HS-27A (cell line): ENCODE measurements at regions not wholly inside any gene's neighbourhood (a gene's known extent, or its start where the extent isn't known, plus 50 kb on each side); places are given as distances from the start of the nearest gene placed in this dataset.

Experiments used
- DNase-seq: peaks from one replicate; pipeline ENCODE4 v3.0.0-alpha.2; 2012; ENCODE audit warnings: low read depth, missing footprints

DNA sequence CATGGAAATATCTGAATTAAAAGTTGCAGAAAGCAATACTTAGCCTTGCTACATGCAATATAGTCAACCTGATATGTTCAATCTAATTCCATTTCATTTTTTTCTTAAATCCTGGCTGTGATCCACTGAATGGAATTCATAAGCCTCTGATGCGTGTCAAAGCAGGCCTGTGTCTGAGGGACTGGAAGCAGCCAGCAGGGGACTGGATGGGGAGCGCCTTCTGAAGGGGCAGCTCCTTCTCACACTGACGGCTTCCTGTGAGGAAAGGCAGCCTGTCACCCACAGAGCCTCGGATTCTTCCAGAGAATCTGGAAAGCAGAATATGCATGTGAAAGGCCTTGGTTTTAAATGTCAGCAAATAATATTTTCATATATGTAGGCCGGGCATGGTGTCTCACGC is 73.5 kb downstream of the KCNF1 start:
- no peak for DNase-seq

DNA sequence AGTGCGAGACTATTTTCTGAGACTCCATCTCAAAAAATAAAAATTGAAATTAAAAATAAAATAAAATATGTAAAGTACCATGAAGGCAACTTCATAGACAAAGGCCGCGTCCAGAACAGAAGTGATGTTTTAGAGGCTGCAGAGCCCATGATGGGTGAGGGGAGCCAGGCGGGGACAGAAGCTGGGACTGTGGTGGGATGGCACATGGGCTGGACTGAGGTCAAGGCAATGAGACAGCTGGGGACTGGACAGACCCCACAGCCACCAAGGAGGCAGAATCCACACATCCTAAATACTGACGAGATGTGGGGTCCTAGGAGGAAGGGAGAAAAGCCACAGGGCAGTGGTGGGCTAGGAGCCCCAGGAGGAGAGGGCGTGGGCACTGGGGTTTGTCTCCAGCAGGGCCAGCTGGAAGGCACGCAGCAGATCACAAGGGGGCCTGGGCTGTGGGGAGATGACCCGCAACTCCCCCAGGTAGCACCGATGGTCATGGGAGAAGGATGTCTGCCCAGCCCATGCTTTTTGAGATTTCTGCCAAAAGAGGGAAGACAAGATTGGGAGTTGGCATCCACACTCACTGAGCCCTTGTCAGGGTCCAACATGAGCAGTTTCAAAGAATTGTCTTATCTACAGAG is 74.3 kb downstream of the KCNF1 start:
- DNase-seq = no peak

DNA sequence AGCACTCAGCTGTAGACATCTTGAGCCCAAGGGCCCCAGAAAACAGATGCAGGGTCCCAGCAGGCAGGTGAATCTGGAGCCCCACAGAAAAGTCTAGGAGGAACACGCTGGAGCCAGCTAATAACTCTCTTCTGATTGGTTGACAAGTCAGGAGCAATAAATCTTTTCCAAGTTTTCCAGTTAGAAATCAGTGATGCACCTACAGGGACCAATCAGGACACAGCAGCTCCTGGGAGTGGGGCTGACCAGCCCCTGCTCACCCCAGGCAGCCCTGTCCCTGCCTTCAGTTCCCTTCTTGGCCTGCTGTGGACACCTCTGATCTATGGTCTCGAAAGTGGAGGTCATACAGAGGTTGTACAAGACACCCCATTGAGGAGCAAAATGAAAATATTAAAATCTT is 75.7 kb downstream of the KCNF1 start:
- no peak for DNase-seq

DNA sequence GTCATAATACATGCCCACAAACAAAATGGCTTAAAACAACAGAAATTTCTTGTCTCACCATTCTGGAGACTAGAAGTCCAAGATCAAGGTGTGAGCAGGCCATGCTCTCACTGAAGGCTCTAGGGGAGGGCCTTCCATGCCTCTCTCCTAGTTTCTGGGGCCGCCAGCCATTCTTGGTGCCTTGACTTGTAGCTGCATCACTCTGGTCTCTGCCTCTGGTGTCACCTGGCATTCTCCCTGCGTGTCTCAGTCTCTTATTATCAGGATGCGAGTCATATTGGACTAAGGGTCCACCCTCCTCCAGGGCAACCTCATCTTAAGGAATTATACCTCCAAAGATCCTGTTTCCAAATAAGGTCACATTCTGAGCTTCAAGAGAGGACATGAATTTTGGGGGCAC is 76.1 kb downstream of the KCNF1 start:
- DNase-seq = no peak

DNA sequence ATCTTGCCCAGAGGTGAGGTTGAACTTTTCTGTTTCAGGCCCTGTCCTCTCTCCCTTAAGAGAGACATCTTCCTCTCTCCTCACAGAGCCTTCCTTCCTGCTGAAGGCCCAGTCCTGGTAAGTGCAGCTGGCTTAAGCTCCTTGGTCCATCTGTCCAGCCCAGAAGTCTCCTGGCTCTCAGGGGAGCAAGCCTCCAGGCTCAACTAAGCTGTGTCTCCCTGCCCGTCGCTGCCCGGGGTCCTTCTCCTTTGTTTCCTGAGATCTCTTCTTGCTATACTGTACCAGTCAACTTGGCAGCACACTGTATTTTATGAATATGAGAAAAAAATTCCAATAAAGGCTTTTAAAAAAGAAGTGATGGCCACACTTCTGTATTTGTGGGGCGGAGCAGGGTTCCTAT is 77.4 kb downstream of the KCNF1 start:
- DNase-seq = no peak

DNA sequence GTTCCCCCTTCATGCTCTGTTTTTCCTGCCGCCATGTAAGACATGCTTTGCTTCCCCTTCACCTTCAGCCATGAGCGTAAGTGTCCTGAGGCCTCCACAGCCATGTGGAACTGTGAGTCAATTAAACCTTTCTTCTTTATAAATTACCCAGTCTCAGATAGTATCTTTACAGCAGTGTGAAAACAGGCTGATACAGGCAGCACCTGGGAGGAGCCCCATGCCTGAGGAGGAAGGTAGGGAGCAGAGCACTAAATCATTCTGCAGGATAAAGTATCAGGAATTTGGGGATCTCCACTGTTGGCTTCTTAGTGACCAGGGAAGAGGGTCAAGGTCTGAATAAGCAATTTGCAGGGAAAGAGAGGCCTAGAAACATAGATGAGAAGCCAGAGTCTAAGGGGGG is 78.0 kb downstream of the KCNF1 start:
- DNase-seq = no peak

DNA sequence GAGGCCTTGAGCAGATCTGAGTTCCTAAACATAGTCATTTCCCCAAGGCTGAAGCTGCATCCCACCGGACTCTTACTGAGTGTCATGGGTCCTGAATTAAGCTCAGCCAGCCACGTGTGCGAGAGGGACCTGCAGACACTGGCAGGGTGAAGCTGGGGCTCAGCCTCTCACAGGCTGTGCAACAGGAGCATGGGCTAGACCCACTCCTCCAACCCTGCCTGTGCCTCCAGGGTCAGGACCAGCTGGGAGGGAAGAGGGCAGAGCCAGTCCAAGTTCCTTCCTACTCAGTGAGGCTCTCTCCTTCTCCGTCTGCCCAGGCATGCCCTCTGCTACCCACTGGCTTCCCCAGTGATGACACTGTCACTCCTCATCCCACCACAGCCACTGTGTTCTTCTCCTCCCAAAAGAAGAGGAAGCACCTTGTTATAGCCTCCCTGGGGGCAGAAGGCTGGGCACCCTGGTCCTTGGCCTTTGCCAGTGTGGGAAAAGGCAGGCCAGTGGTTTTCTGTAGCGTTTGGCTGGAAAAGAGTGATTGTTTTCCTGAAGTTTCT is 78.9 kb downstream of the KCNF1 start:
- no peak for DNase-seq

DNA sequence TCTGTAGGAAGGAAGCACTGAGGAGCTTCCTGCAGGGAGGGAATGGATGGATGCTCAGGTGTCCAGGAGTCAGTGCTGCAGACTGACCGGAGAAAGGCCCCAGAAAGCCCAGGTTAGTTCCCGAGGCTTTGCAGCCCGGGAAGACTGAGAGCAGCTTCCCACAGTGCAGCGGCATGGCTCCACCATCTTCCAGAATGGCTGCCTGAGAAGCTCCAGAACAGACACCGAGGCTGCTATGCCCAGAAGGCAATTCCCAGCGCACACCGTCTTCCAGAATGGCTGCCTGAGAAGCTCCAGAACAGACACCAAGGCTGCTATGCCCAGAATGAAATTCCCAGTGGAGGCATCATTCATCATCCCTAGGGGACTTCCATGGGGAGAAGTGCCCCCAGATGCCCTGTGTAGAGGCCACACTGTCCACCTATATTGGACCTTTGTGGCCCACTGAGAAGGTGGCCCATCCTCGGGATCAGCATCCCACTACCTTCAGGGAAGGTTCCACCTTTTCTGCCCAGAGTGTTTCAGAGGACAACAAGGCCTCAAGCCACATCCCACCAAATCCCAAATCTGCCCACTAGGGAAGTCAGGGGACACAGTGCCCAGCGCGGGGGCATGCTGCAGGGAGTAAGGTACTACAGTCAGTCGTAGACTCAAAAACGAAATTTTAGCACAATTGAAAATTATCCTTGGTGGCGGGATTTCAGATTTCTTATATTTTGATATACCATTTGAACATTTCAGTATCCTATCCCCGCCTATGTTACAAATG is 80.5 kb downstream of the KCNF1 start:
- no peak for DNase-seq

DNA sequence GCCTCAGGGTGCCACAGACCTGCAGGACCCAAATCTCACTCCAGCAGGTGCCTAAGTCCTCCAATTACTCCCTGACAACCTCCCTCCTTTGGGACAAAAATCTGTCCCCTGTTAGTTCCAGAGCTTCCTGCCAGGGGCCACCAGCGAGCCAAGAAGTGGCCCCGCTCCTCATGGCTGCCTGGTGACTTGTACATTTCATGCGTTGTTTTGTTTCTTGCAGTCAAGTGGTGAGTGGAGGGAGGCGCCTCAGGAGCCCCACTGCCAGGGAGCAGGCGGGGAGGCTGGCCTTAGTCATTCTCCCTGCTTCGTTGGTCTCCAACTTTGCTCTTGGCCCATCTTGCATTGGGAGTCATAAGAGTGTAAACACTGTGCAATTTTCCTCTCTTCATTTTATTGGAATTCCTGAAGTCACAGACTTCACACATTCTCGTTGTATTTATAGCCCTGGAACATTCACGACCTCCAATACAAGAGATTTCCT is 81.3 kb downstream of the KCNF1 start:
- no peak for DNase-seq

DNA sequence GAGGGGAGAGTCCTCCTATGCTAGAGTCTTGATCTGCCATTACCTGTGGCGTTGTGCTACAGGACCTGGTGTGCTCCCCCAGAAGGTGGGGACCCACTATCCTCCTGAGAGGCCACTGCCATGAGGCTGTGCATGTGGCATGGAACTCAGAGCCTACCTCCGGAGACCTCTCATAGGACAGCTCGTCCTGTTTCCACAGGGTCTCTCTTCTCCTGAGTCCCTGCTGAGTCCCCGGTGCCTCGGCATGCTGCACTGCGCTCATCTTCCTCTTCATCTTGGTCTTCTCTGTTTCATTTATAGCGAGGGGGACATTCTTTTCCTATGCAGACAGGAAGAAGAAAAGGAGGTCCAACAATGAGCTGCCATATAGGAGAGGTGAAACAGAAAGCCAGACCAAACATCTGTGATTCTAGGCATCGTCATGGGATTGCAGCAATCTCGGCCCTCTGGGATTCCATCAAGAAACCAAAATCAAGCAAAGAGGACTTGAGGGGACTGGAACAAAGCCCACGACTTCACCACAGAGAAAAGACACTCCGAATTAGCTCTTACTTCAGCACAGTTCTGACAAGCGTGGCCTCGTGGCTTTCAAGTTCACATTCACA is 83.7 kb downstream of the KCNF1 start:
- no peak for DNase-seq

DNA sequence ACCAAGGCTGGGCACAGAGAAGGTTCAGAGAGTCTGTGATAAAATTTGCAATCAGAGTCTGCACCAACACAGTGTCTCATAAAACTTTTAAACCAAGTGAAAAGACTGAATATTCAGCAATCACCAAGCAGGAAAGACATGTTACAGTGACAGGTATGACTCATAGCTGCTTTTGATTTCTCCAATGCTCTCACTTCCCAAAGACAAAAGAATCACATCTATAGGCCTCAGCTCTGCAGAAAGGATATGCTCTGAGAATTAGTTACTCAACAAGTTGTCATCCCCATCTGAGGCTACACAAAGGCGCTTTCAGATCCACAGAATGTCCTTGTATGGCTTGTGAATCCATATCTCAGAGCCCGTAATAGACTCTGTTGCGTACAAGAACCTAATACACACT is 92.5 kb downstream of the KCNF1 start:
- no peak for DNase-seq

DNA sequence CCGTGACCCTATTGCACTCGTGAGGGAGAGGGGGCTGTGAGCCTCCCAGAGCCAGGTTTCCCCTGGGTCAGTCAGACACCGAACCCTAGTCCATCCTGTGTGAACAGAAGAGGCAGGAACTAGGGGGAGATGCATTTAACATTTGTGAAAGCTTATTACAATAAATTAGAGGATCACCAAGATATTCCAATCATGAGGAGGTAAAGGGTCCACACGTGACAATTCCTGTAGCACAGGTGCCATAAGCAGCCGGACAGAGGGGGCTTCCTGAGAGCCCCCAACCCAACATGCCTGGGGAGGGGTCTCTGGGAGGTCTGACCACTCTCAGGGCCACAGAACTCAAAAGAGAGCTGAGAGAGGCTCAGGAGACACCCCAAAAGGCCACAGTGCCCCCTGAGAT is 93.3 kb downstream of the KCNF1 start:
- no peak for DNase-seq

DNA sequence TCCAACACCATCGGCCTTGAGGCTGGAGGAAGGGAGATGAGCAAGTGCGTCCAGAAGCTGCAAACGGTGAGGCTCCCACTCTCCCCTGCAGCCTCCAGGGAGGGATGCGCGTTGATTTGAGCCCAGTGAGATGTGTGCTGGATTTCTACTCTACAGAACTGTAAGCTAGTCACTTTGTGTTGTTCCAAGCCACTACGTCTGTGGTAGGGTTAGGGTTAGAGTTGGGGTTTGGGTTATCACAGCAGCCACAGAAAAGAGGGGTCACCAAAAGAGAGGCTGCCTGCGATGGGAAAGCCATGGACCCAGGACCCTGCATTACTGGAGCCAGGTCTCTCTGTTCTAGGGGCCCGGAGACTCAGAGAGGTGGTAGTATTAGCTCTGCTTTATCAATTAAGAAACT is 94.5 kb downstream of the KCNF1 start:
- DNase-seq = no peak

DNA sequence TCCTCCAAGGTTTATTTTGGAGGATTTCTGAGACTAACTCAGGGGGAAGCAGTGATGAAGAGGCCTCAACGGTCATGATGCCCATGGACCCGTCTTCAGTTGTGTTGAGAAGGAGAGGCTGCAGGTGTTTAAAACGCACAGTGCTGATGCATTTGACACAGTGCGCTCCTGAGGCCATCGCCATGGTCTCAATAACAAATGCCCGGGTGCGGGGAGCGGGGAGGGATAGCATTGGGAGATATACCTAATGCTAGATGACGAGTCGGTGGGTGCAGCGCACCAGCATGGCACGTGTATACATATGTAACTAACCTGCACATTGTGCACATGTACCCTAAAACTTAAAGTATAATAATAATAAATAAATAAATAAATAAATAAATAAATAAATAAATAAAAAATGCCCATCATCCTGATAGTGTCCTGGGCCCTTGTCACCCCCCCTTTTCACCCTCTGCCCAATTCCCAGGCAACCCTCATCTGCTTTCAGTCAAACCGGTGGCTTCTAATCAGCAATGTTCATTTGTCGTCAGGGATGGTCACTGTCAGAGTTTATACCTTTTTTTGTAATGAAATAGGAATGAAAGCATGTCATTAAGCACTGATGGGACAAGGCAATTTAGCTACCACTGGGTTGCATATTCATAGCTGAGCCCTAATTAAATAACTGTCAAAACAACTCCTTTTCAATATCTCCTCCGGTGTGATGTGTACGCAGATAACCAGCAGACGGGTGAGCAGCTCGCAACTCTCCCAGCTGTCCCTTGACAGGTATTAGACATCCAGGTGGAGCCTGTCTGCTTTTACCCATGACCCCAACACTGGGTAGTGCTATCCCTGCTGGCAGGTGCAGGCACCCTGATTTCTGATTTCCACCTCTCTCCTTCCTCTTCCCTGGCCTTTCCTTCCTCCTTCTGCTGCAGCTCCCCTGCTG is 95.9 kb downstream of the KCNF1 start:
- no peak for DNase-seq

DNA sequence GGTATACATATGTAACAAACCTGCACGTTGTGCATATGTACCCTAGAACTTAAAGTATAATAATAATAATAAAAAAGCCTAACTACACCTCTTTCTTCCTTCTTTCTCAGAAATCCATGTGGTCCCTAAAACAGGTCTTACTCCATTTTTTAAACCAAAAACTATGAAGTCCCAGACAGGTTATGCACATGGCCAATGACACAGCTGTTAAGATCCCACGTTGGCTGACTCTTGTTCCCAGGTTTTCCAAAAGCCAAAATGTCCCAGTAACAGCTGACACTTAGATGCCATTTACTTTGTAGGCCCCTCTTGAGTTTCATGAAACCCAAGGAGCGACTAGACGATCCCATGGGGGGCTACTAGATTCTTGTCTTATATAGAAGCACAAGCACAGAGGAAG is 97.0 kb downstream of the KCNF1 start:
- no peak for DNase-seq

DNA sequence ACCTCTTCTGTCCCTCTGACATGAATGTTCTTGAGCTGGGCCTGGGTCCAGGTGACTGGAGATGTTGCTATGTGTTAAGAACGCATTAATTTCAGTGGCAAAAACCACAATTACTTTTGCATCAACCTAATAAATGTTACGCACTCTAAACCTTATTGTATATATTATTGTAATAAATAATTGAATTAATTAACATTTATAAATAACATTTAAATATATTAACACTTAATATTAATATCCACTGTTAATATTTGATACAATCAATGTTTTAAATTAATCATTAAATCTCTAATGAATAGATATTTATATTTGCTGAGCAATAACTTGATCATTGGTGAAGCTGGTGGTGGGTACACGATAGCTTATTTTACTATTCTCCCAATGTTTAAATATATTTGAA is 97.4 kb downstream of the KCNF1 start:
- no peak for DNase-seq

DNA sequence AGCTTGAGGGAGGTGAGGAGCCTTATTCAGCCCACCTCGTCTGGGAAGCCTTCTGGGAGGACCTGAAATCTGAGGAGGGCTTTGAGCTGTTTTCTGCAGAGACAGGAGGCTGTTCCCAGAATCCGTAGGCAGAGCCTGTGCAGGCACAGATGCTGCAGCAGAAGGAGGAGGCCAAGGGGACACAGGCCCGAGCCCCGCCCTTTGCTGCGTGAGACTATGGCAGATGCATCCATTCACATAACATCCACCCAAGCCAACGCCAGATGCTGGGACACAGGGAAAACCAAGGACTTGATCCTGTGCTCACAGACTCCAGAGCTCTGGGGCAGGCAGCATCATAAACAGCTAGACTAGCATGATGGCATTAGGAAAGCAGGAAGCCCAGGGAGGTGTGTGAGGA is 98.2 kb downstream of the KCNF1 start:
- DNase-seq = no peak

DNA sequence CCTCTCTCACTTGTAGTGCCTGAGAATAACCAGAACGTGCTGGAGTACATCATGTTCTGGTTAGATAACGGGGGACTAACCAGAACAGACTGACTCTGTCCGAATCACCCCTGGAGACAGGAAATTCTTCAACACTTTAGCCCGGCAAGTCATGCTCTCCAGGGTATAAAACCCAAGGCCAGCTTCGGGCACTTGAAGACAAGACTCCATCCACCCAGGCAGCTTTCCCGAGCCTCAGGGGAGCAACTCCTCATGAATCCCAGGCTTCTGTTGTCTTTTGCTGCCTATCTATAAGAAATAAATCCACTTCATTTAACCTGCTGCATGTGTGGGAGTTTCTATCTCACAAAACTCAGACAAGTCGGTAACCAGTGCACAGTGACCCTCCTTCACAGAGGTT is 99.6 kb downstream of the KCNF1 start:
- DNase-seq = no peak

DNA sequence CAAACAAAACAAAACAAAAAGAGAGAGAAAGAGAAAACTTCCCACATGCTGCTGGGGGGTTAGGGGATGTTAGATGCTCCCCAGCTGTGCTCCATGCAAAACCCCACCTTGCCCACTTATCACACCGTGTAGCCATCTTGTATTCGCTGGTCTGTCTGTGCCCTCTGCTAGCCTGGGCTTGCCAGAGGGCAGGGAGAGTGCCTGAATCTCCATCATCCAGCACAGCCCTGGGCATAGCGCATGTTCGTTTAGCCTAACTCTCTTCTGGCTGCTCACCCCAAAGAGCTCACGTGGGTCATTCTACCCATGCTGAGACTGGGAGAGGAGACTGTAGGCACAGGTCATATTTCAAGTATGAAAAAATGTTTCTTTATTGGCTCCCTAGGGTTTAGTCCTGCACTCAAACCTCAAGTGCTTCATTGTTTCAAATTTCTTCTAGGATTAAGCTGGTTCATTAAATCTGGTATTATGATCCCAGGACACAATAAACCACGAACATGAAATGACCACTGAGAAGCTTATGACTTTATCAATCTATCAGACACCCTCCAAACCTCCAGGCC is 100.5 kb downstream of the KCNF1 start:
- DNase-seq = no peak

DNA sequence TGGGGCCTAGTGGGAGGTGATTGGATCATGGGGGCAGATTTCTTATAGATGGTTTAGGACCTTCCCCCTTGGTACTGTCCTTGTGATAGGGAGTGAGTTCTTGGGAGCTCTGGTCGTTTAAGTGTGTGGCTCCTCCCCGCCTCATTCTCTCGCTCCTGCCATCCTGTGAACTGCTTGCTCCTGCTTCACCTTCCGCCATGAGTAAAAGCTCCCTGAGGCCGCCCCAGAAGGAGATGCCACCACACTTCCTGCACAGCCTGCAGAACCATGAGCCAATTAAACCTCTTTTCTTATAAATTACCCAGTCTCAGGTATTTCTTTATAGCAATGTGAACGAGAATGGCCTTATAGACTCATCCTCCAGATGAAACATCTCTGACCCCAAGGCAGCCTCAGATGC is 101.5 kb downstream of the KCNF1 start:
- DNase-seq = no peak

DNA sequence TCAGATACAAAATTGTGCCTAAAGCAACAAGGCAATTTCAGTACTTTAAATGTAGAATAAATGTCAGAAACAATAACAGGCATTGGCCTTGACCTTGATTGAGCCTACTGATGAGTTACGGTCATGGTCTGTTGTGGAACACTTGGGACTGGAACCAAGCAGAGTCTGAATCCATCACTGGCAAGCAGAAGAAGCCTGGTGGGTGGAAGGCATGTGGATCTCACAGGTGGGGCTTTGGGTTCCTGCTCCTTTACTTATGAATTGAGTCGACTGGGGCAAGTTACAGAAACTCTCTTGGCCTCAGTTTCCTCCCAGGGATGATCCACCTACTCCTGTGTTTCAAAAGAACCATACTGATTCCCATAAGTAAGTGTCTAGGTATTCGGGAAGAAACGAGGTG is 102.3 kb downstream of the KCNF1 start:
- no peak for DNase-seq
